ENCODE measurements at regions not wholly inside any gene's neighbourhood (a gene's known extent, or its start where the extent isn't known, plus 50 kb on each side); places are given as distances from the start of the nearest gene placed in this dataset.

DNA sequence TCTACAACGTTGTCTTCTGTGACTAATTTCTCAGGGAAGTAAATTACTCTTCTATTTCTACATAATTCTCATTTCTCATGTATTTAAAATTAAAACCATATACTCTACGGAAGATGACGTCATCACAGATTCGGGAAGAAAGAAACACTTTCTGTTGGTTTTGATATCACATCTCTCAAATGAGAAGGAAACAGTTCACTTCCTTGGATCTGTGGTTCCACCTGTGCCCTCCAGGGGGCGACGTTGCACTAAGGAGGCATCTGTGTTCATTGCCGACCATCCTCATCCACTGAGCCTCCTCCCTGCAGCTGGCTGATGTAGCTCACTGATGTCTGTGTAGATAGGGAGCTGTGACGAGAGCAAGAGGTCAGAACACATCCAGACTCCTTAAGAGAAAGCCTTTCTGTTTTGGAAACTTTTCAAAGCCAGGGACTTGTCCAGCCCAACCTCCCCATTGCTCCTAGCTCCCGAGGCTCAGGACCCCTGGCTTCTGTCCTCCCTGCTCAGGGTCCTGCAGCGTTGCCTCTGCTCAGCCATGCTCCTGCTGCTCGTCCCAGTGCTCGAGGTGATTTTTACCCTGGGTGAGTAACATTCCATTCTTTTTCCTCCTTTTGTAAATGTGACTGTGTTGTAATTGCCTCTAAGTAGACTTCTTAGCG lies 172.7 kb upstream of the OR4E1 start:
- Histone ChIP-seq H3K9me3 (ENCODE audit: low read depth) (no peaks in the 10 kb centered on the region), H4K20me1 (ENCODE audit: insufficient read depth) (no peaks in the 10 kb centered on the region), H3K4me1 (ENCODE audit: insufficient read depth) (no peaks in the 10 kb centered on the region), H3K4me3 (no peak overlapping the region), H3K4me2 (ENCODE audit: unreplicated experiment) (no peak overlapping the region), H3K79me2 (ENCODE audit: insufficient read depth) (no peaks in the 10 kb centered on the region), H3K36me3 (ENCODE audit: low read depth) (no peaks in the 10 kb centered on the region), H2AFZ (no peak overlapping the region), H3K27me3 (replicated peaks; ENCODE audit: insufficient read depth) (no peaks in the 10 kb centered on the region), H3F3A (ENCODE audit: insufficient read depth) (no peaks in the 10 kb centered on the region), H3K27ac (no peak overlapping the region), H3K9me2 (ENCODE audit: insufficient read depth) (no peaks in the 10 kb centered on the region), H3K9ac (no peak overlapping the region)
- TF ChIP-seq EZH2phosphoT487 (IDR thresholded peaks at IDR 0.05; ENCODE audit: insufficient read depth, low read depth) (no peak), EZH2 (IDR thresholded peaks at IDR 0.05; ENCODE audit: insufficient read depth, poor library complexity, severe bottlenecking) (no peak)
- in situ Hi-C loops (cut with MboI) = no loop called here
- DNase-seq = peak; percentile 18
- 17 to 19% methylated on average over 13 of the region's 13 CpGs for WGBS, 2 experiments (ENCODE audit: low coverage in 1 of 2, low lambda C conversion rate in 2 of 2, missing lambda C conversion rate in 2 of 2)

GRCh38 chr14:21840765-21841164 lies 167.1 kb upstream of the OR4E1 start:
- H3K27ac ChIP-seq = no peak overlapping the region
- H3K4me2 ChIP-seq (ENCODE audit: unreplicated experiment) = no peak overlapping the region
- H3K4me1 ChIP-seq (ENCODE audit: insufficient read depth) = no peaks in the 10 kb centered on the region
- H3K27me3 ChIP-seq (replicated peaks; ENCODE audit: insufficient read depth) = no peaks in the 10 kb centered on the region
- in situ Hi-C loops (cut with MboI) = no loop called here
- no peaks in the 10 kb centered on the region for H3F3A ChIP-seq (ENCODE audit: insufficient read depth)
- WGBS, 2 experiments (ENCODE audit: low coverage in 1 of 2, low lambda C conversion rate in 2 of 2, missing lambda C conversion rate in 2 of 2) = 5 to 6% methylated on average over 4 of the region's 4 CpGs
- H3K36me3 ChIP-seq (ENCODE audit: low read depth) = no peaks in the 10 kb centered on the region
- no peaks in the 10 kb centered on the region for H3K9me3 ChIP-seq (ENCODE audit: low read depth)
- H3K4me3 ChIP-seq = no peak overlapping the region
- no peaks in the 10 kb centered on the region for H4K20me1 ChIP-seq (ENCODE audit: insufficient read depth)
- no peaks in the 10 kb centered on the region for H3K79me2 ChIP-seq (ENCODE audit: insufficient read depth)
- H3K9ac ChIP-seq = no peak overlapping the region
- no peak overlapping the region for H2AFZ ChIP-seq
- no peak for DNase-seq
- H3K9me2 ChIP-seq (ENCODE audit: insufficient read depth) = no peaks in the 10 kb centered on the region
- TF ChIP-seq EZH2phosphoT487 (IDR thresholded peaks at IDR 0.05; ENCODE audit: insufficient read depth, low read depth) (no peak), EZH2 (IDR thresholded peaks at IDR 0.05; ENCODE audit: insufficient read depth, poor library complexity, severe bottlenecking) (no peak)

- in situ Hi-C loops (cut with MboI) = no loop called here
- Histone ChIP-seq H3F3A (ENCODE audit: insufficient read depth) (no peaks in the 10 kb centered on the region), H3K9ac (no peak overlapping the region), H3K9me2 (ENCODE audit: insufficient read depth) (no peaks in the 10 kb centered on the region), H3K9me3 (ENCODE audit: low read depth) (no peaks in the 10 kb centered on the region), H3K27ac (no peak overlapping the region), H3K4me3 (no peak overlapping the region), H3K4me1 (ENCODE audit: insufficient read depth) (no peaks in the 10 kb centered on the region), H3K4me2 (ENCODE audit: unreplicated experiment) (no peak overlapping the region), H2AFZ (no peak overlapping the region), H4K20me1 (ENCODE audit: insufficient read depth) (no peaks in the 10 kb centered on the region), H3K36me3 (ENCODE audit: low read depth) (no peaks in the 10 kb centered on the region), H3K79me2 (ENCODE audit: insufficient read depth) (no peaks in the 10 kb centered on the region), H3K27me3 (replicated peaks; ENCODE audit: insufficient read depth) (no peaks in the 10 kb centered on the region)
- DNase-seq = no peak
- 4 to 8% methylated on average over 4 of the region's 4 CpGs for WGBS, 2 experiments (ENCODE audit: low coverage in 1 of 2, low lambda C conversion rate in 2 of 2, missing lambda C conversion rate in 2 of 2)
- no peak for TF ChIP-seq EZH2 (IDR thresholded peaks at IDR 0.05; ENCODE audit: insufficient read depth, poor library complexity, severe bottlenecking)
- TF ChIP-seq EZH2phosphoT487 (IDR thresholded peaks at IDR 0.05; ENCODE audit: insufficient read depth, low read depth) = no peak
These were observed 160.2 kb upstream of the OR4E1 start for GRCh38 chr14:21833836-21834235.

DNA sequence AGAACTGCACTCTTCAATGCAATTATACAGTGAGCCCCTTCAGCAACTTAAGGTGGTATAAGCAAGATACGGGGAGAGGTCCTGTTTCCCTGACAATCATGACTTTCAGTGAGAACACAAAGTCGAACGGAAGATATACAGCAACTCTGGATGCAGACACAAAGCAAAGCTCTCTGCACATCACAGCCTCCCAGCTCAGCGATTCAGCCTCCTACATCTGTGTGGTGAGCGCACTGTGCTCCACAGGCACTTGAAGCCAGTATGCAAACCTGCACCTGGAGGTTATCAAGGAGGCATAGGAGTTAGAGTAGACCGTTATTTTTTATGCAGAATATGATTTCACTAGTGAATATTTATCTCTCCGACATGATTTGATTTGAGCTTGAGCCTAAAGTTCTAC lies 152.2 kb upstream of the OR4E1 start:
- Histone ChIP-seq H3K79me2 (ENCODE audit: insufficient read depth) (no peaks in the 10 kb centered on the region), H3K27me3 (replicated peaks; ENCODE audit: insufficient read depth) (no peaks in the 10 kb centered on the region), H3K4me3 (no peak overlapping the region), H4K20me1 (ENCODE audit: insufficient read depth) (no peaks in the 10 kb centered on the region), H3K27ac (no peak overlapping the region), H2AFZ (no peak overlapping the region), H3K4me2 (ENCODE audit: unreplicated experiment) (no peak overlapping the region), H3K9me2 (ENCODE audit: insufficient read depth) (no peaks in the 10 kb centered on the region), H3F3A (ENCODE audit: insufficient read depth) (no peaks in the 10 kb centered on the region), H3K4me1 (ENCODE audit: insufficient read depth) (no peaks in the 10 kb centered on the region), H3K9ac (no peak overlapping the region), H3K36me3 (ENCODE audit: low read depth) (no peaks in the 10 kb centered on the region), H3K9me3 (ENCODE audit: low read depth) (no peaks in the 10 kb centered on the region)
- no peak for DNase-seq
- WGBS, 2 experiments (ENCODE audit: low coverage in 1 of 2, low lambda C conversion rate in 2 of 2, missing lambda C conversion rate in 2 of 2) = 27 to 28% methylated on average over 7 of the region's 7 CpGs
- in situ Hi-C loops (cut with MboI) = no loop called here
- no peak for TF ChIP-seq EZH2phosphoT487 (IDR thresholded peaks at IDR 0.05; ENCODE audit: insufficient read depth, low read depth)

Measured in GM23248 (cell line).